SU-DHL-6 (cell line): ENCODE measurements at regions not wholly inside any gene's neighbourhood (a gene's known extent, or its start where the extent isn't known, plus 50 kb on each side); places are given as distances from the start of the nearest gene placed in this dataset.

Experiments used
- CTCF ChIP-seq: fragments of 200-600 bp; sonication (generic); IDR thresholded peaks from one replicate; pipeline ENCODE4 v1.5.1; 2017; ENCODE audit warnings: antibody characterized with exemption, mild to moderate bottlenecking, low read length, moderate library complexity; ENCODE audit not compliant: insufficient read depth, poor library complexity, severe bottlenecking
- EZH2phosphoT487 ChIP-seq: fragments of 200-600 bp; sonication (generic), shearing (Covaris generic); conservative IDR thresholded peaks from 2 replicates; pipeline ENCODE4 v1.6.1; 2018; ENCODE audit warnings: mild to moderate bottlenecking, antibody characterized with exemption, low read length, moderate library complexity, mixed read lengths

DNA sequence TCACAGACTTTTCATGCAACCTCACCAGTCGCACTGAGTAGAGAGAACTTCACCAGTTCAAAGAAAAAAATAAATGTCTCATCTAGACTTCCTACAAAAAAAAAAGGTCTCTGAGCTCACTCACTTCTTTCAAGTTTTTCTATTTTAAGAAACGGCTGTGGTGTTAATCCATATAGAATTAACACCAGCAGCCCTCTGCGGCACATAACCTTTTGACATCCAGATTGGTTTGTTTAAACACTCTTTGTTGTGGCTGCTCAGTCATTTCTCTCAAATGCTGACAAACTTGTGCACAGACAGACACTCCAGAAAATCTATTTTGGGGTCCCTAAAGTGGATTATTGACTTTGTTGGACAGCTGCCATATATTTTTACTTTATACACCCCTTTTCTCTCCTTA lies 874.9 kb downstream of the EFNB2 start:
- no peak for TF ChIP-seq CTCF
- no peak for TF ChIP-seq EZH2phosphoT487
